22Rv1 (cell line): ENCODE measurements at regions not wholly inside any gene's neighbourhood (a gene's known extent, or its start where the extent isn't known, plus 50 kb on each side); places are given as distances from the start of the nearest gene placed in this dataset.

Experiments
- ZFX ChIP-seq: fragments of 450-650 bp; IDR thresholded peaks from 2 replicates; pipeline ENCODE4 v1.6.1; 2017; ENCODE audit warnings: antibody characterized with exemption, borderline replicate concordance
- TF ChIP-seq, protein P1 (sequence below): fragments of 450-650 bp; IDR thresholded peaks from 2 replicates; pipeline ENCODE4 v1.5.1; 2017; ENCODE audit warnings: mild to moderate bottlenecking

DNA sequence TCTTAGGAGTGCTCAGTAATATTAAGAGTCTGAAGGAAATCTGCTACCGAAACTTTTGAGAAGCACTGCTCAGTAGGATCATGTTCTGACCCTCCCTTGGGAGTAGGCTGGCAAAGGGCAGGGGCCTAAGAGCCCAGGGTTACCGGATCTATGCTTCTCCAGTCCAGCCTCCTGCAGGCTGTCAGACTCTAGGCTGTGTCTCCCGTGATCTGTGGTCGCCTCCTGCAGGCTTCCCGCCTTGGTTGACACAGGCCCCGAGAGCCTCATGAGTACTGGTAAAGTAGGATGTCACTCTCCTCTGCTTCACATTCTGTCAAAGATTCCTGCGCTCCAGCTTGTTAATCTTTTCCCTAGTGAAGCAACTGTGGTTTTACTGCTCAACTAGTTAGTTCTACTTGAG lies 647.8 kb upstream of the RAB6C start:
- TF ChIP-seq, protein P1, sequence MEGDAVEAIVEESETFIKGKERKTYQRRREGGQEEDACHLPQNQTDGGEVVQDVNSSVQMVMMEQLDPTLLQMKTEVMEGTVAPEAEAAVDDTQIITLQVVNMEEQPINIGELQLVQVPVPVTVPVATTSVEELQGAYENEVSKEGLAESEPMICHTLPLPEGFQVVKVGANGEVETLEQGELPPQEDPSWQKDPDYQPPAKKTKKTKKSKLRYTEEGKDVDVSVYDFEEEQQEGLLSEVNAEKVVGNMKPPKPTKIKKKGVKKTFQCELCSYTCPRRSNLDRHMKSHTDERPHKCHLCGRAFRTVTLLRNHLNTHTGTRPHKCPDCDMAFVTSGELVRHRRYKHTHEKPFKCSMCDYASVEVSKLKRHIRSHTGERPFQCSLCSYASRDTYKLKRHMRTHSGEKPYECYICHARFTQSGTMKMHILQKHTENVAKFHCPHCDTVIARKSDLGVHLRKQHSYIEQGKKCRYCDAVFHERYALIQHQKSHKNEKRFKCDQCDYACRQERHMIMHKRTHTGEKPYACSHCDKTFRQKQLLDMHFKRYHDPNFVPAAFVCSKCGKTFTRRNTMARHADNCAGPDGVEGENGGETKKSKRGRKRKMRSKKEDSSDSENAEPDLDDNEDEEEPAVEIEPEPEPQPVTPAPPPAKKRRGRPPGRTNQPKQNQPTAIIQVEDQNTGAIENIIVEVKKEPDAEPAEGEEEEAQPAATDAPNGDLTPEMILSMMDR: no peak
- TF ChIP-seq ZFX: no peak
